HG03135 (cell line): ENCODE measurements at regions not wholly inside any gene's neighbourhood (a gene's known extent, or its start where the extent isn't known, plus 50 kb on each side); places are given as distances from the start of the nearest gene placed in this dataset.
"Not testable (repeated sequence)": the region's sequence is repeated elsewhere in the genome, so short reads cannot be mapped to it uniquely, and the experiment has no call there.

Experiments
- ATAC-seq: cut with Tn5 transposase; IDR thresholded peaks from one replicate; pipeline ENCODE4 v1.9.1; 2021; ENCODE audit warnings: mild to moderate bottlenecking, moderate library complexity; ENCODE audit not compliant: unreplicated experiment

DNA sequence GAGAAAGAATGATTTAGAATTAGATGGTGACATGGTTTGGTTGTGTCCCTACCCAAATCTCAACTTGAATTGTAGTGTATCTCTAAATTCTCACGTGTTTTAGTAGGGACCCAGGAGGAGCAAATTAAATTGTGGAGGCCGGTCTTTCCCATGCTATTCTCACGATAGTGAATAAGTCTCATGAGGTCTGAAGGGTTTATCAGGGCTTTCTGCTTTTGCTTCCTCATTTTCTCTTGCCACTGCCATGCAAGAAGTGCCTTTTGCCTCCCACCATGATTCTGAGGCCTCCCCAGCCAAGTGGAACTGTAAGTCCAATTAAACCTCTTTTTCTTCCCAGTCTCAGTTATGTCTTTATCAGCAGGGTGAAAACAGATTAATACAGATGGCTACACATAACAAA is 167.4 kb upstream of the SVIL start:
- no peak for ATAC-seq

DNA sequence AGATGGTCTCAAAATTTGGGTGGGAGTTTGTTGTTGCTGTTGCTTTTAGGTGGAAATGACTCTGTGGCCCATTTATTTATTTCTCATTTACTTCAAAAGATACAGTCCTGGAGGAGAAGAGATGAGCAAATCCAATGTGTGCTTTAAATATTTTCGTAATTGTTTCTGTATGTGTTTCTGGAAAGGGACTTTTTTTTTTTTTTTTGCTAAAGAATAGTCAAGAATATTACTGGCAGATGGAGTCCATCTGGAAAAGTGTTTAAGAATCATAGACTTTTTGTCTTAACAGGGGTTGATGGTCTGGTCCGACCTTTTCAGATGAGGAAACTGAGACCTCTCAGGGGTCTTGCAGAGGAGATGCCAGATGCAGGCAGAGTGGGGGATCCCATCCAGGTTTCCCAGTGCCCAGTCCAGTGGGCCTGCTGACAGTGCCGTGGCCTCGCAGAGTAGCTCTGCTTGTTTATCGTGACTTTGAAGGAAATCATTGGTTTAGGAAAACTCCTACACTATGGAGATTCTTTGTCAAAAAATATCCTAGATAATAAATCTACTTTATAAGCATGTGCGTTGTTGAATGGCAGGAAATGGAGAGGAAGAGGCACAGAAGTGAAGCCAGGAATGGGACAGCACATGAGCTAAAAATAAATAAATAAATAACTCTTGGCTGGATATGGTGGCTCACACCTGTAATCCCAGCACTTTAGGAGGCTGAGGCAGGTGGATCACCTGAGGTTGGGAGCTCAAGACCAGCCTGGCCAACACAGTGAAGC is 164.3 kb upstream of the SVIL start:
- no peak for ATAC-seq

DNA sequence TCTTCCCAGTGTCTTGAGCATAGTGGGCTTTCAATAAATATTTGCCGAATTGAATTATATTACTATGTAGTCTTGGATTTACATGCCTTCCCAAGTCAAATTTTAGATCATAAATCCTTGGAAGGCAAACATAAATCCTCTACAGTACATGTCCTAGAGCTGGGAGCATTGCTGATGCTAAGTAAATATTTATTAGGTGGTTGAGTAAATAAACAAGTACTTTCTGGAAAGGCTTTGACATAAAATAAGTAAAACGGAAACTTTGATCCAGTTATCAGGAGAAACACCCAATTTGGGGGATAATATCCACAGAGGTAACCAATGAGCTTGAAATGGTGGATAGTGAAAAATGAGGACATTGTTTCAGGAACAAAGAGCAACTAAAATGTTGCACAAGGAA is 162.8 kb upstream of the SVIL start:
- ATAC-seq: no peak

- ATAC-seq: no peak
Observed at GRCh38 chr10:29795850-29796249, 161.1 kb upstream of the SVIL start.

DNA sequence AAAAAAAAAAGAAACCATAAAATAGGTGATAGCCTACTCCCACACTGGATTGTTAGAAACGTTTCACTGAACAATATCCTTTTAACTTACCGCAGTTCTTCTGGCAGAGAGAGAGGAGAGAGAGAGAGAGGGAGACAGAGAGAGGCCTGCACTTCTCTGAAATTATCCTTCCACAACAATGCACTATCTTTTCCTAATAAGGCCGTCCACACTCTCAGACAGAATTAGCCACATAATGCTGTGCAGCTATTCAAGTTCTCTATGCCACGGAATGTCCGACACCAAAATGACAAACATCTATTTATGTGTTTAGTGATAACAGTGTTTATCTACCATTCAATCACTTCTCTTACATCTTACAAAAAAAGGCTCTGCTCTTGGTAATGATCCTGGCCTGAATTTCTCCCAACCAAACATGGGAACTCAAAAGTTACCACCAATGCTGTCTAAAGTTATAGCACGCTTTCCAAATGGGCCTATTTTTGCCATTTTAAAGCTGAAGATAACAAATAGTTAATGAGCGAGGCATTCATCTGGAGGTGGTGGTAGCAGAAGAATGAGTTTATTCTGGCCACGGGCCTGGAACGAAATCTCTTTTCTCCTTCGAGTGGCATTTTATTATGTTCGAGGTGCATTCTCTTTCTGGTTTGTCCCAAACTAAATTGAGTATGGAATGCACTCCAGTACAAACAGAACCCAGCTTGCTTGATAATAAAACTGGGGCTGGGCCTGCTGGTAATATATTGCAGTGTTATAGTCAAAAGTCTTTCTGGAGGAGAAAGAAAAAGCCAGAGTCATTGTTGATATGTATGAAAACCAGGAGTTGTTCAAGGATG is 160.2 kb upstream of the SVIL start:
- ATAC-seq: no peak

- ATAC-seq: no peak
Observed at GRCh38 chr10:29791773-29792172, 157.0 kb upstream of the SVIL start.

DNA sequence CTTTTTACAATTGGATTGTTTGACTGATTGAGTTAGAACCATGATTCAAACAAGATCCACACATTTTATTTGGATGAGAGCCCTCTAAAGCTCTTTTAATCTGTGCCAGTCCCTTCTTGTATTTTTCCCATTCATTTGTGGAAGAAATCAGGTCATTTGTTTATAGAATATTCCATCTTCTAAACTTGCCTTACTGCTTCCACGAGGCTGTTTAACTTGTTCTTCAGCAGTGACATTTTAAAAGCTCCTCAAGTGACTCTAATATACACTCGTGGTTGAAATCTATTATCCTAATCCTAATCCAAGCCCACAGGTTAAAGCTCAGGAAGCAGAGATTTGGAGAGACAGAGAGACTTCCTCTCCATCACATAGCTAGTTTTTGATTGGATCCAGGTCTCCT is 155.4 kb upstream of the SVIL start:
- no peak for ATAC-seq

DNA sequence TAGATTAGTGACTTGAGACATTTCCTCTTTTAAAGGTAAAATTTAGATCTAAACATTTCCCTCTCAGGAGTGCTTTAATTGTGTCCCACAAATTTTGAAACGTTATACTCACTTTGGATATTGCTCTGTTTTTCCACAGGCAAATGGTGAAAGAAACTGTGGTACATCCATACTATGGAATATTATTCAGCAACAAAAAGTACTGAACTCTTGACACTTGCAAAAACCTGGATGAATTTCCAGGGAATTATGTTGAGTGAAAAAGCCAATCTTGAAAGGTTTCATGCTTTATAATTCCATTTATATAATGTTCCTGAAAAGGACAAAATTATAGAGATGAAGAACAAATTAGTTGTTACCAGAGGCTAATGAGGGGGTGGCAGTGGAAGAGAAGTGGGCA is 153.3 kb upstream of the SVIL start:
- no peak for ATAC-seq

DNA sequence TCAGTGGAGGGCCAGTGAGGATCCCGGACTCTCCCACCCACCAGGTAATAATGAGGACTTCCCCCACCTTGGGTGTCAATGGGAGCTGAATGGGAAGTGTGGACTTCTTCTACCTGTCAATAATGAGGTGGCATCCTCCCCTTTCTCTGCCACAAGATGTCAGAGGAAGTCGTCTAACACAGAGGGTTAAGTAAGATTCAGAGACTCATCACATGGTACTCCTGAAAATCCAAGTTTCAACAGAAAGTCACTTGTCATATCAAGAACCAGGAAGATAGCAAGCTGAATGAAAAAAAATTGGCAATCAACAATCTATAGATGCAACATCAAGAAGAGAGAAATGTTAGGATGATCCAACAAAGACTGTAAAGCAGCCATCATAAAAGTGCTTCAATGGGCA is 150.9 kb upstream of the SVIL start:
- no peak for ATAC-seq

DNA sequence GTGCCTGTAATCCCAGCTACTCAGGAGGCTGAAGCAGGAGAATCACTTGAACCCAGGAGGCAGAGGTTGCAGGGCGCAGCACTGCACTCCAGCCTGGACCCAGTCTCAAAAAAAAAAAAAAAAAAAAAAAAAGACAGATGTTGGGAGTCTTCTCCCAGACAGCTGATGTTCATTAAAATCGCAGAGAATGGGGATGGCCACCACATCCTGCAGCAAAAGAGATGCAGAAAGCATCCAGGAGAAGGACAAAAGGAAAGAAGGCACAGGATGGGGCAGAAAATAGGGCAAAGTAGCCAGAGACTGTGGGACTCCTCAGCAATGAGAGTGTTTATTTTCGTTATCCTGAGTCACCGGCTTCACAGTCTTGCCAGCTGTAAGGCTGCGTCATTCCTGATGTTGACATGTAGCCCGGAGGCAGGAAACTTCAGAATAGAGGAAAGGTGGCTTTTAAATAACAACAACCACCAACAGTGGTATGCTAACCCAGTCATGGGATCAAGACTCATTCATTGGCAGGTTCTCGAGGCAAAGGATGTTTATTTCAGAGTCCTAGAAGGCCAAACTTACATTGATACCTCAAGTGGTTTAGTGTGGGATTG is 149.5 kb upstream of the SVIL start:
- ATAC-seq: no peak

DNA sequence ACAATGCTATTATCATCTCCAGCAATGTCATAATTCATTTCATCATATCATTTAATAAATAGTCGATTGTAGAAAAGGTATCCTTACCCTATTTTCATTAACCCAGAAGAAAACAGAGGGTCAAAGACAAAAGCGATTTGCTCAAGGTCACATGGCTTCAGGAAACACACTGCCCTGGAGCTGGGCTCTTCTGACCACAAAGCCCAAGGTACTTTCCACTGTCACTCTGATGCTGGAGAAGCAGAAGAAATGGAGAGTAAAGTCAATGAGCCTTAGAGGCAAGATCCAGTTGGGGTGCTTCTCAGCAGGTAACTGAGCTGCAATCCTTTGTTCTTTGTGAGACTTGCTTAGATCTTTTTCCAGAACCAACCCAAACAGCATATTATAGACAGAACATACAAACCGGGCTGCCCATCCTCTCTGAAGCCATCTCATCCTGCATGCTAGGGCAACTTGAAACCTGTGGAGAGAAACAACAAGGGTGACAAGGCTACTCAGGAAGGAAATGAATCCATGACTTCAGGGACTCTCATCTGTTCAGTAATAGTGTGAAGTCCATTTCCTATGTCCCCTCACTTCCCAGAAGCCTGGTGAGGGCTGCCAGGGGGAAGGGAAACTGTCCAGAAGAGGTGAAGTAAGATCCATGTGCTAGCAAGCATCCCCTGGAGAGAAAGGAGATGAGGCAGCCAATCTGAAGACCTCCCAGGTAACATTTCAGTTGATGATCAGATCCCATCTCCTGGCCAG is 148.6 kb upstream of the SVIL start:
- no peak for ATAC-seq

DNA sequence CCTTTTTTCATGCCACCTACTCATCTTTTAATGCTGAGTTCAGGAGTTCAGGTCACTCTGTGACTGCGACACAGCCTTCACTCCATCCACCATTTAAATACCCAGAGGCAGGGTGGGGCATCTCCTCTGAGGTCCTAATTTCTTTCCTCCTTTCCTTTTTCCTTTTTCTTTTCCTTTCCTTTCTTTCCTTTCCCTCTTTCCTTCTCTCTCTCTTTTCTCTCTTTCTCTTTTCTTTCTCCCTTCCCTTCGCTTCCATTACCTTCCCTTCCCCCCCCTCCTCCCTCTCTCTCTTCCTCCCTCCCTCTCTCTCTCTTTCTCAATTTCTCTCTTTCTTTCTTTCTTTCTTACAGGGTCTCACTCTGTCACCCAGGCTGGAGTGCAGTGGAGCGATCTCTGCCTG is 145.9 kb upstream of the SVIL start:
- ATAC-seq: no peak

DNA sequence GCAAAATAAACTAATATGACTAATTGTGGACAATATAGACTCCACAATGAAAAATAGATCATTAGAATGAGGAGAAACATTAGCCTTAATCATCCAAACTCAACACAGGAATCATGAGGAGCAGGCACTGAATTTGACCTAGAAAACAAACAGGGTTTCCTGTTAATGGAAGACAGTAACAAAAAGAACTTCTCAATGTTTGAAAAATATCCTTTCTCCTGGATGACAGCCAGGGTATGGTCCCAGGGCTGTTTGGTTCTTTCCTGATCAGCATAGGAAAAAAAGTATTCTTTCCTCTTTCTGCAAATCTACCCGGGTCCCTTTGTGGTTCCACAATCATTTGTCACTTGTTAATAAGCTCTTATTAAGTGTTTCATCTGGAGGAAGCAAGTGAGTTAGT is 145.3 kb upstream of the SVIL start:
- ATAC-seq: no peak

- ATAC-seq: no peak
Observed at GRCh38 chr10:29776246-29776645, 141.5 kb upstream of the SVIL start.

DNA sequence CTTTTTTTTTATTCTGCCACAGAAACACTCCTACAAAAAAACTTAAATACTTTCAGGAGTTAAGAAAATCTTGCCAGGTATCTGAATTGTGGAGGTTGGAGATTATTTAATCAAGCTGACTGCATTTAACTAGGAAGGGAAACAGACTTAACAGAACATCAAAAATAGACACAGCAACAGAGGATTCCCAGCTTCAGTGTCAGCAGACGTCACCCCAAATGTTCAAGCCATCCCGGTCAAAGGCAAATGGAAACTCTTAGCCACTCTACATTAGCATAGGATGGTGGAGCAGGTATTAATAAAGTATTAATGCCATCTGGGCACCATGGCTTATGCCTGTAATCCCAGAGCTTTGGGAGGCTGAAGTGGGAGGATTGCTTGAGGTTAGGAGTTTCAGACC is 139.7 kb upstream of the SVIL start:
- no peak for ATAC-seq

- no peak for ATAC-seq
Observed at GRCh38 chr10:29773675-29774091, 138.9 kb upstream of the SVIL start.

DNA sequence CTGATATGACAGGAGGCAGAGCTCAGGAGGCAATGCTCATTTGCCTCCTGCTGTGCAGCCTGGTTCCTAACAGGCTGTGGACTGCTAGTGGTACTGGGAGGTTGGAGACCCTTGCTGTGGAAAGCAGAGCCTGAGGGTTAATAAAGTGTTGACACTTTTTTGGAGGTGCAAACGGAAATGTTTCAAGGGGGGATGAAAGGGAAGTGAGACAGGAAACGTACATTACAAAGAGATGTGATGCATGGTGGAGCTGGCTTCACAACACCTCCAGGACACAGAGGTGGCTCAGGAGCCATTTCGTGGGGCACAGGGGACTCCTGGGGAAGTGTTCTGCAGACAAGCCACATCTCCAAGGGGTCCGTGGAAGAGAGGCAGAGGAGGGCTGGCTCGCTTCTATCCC is 137.6 kb upstream of the SVIL start:
- no peak for ATAC-seq

DNA sequence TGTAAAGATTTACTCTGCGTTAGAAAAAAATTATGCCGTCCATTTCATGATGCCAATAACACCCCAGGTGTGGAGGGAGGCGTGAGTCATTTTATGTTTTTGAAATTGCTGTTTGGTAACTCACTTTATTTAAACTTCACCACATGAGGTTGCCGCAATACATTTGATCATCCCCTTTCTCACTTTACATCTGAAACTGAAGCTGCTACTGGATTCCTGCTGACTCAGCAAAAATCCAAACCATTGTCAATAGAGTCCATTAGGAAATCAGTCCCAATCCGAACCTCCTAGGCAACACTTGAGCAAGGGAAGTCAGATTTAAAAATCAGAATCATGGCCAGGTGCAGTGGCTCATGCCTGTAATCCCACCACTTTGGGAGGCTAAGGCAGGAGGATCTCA is 136.6 kb upstream of the SVIL start:
- ATAC-seq: no peak

GRCh38 chr10:29769277-29769676 is 134.5 kb upstream of the SVIL start:
- not testable (repeated sequence) for ATAC-seq

DNA sequence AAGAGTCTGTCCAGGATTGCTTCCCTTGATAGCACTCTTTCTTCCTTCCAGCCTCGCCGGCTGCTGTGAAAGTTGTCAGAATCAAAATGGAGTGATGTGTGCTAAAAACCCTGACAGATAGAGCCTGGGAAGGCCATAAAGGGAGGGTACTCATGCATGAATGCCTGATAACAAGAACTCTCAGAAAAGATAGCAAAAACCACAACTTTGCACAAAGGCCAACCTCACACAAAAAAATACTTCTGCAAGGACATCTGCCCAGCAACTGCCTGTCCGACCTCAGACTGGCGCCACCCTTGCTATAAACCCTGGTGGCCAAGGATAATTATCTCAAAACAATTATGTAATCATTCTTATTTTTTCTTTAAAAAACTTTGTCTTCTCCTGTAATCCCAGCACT is 133.2 kb upstream of the SVIL start:
- no peak for ATAC-seq

DNA sequence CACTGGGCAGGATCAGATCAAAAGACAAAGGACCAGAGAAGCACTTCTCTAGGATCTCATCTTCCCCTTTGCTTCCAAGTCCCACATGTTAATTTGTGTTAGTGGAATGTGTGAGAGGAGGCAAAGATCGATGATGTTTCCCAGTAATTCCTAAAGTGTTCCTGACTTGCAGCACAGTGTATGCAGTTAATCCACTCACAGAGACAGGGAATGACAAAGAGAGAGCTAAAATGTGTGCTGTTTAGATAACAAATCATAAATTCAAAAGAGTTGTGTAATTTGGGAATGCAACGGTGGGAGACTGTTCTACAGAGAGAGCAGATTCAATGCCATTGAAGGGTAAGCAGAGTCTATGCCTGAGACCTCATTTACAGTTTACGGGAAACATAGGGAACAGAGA is 132.0 kb upstream of the SVIL start:
- ATAC-seq: no peak
